ENCODE measurements at regions not wholly inside any gene's neighbourhood (a gene's known extent, or its start where the extent isn't known, plus 50 kb on each side); places are given as distances from the start of the nearest gene placed in this dataset.
A peak's percentile ranks its signal among the peaks of the same experiment; 100 is the strongest.
"Not testable (repeated sequence)": the region's sequence is repeated elsewhere in the genome, so short reads cannot be mapped to it uniquely, and the experiment has no call there.

DNA sequence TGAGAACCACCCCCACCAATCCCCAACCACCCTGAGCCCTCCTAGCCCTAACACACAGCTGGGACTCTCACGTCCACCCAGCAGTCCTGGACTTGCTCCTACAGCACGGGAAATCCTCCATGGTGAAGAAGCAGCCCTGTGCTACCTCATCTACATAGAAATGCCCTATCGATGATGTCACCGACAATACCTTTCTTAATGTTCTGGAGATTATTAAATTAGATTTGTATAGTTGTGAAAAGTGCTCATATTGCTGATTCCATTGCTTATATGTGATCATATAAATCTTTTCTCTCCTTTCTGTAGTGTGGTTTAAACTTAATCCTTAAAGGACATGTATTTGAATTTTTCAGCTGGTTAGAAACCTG, 97.1 kb downstream of the PPIAL4G start:
- not testable (repeated sequence) for DNase-seq (ENCODE audit: low read depth in 2 of 2)

- DNase-seq (ENCODE audit: low read depth in 2 of 2): no peak
Observed at GRCh38 chr1:148385371-148386030, 97.6 kb downstream of the PPIAL4G start.

DNA sequence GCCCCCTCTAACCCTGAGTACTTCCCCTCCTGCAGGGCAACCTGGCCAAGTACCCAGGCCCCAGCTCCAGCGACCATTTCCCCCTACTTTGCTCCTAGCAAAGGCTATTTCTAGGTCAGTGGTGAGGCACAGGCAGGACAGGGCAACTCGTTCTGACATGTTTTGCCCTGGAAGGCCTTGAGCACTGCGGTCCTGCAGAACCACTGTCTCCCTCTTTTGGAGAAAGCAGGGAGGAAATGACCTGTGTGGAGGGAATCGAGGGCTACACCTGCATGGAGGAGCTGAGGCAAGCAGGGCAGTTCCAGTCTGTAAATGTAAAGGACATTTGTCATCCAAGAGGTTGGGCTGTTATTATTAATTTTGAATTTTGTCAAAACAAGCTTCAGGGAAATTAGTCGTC, 99.1 kb downstream of the PPIAL4G start:
- no peak for DNase-seq (ENCODE audit: low read depth in 2 of 2)

GRCh38 chr1:148379697-148380096, 103.4 kb downstream of the PPIAL4G start:
- no peak for DNase-seq (ENCODE audit: low read depth in 2 of 2)

DNA sequence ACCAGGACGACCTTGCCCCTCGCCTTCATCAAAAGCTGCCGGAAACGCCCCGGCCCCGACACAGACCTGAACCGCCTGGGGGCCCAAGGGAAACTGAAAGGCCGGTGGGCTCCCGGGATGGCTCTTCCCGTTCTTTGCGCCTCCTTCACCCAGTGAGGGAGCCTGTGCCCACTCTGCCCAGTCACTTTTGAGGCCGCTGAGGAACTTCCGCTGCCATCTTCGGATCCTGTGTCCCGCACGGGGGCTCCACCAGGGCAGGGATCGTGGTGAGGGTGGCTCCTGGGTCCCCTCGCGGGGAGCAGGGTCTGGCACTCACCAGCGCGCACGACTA, 104.0 kb downstream of the PPIAL4G start:
- DNase-seq (ENCODE audit: low read depth in 2 of 2): no peak

DNA sequence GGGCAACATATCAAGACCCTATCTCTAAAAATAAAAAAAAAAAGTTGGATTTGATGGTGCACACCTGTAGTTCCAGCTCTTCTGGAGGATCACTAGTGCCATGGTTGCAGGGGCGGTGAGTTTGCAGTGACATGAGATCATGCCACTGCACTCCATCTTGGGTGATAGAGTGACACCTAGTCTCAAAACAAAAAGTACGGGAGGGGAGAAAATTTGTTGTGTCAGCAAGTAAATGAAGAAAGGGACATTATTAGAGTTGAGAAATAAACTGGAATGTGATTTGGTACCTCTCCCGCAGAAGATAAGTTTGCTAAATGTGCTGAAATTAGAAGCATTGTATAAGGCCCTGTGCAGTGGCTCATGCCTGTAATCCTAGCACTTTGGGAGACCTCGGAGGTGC, 105.1 kb downstream of the PPIAL4G start:
- DNase-seq (ENCODE audit: low read depth in 2 of 2): not testable (repeated sequence)

- not testable (repeated sequence) for DNase-seq (ENCODE audit: low read depth in 2 of 2)
Observed at GRCh38 chr1:148377045-148377444, 106.1 kb downstream of the PPIAL4G start.

DNA sequence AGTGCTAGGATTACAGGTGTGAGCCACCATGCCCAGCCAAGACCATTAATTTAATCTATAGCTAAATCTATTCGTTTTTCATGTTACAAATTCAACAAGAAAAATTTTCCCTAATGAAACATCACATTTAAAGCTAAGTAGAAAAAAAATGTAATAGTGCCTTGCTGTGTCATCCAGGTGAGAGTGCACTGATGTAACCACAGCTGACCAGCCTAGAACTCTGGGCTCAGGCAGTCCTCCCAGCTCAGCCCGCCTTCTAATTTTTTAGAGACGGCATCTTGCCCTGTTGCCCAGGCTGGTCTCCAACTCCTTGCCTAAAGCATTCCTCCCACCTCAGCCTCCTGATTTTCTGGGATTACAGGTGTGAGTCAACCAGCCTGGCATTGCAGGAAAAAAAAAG, 109.0 kb downstream of the PPIAL4G start:
- no peak for DNase-seq (ENCODE audit: low read depth in 2 of 2)

DNA sequence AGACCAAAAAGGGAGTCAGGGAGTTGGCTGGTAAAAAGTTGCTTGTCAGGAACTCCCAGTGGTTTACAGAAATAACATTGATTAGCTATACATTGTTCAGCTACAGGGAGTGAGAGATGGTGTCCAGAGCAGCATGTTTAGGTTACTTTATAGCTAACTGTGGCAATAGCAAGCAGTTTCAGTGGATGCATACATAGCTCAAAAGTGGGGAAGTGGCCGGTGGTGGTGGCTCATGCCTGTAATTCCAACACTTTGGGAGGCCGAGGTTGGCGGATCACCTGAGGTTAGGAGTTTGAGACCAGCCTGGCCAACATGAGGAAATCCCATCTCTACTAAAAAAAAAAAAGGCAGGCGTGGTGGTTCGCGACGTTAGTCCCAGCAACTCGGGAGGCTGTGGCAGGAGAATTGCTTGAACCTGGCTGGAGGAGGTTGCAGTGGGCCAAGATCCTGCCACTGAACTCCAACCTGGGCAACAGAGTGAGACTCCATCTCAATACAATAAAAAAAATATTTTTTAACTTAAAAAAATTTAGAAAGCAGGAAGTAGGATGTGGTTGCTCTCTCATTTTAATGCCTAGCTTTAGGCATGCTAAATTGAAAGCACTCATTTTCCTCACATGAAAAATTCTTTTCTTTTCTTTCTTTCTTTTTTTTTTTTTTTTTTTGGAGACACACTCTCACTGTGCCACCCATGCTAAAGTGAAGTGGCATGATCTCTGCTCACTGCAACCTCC, 109.7 kb downstream of the PPIAL4G start:
- DNase-seq (ENCODE audit: low read depth in 2 of 2): no peak

DNA sequence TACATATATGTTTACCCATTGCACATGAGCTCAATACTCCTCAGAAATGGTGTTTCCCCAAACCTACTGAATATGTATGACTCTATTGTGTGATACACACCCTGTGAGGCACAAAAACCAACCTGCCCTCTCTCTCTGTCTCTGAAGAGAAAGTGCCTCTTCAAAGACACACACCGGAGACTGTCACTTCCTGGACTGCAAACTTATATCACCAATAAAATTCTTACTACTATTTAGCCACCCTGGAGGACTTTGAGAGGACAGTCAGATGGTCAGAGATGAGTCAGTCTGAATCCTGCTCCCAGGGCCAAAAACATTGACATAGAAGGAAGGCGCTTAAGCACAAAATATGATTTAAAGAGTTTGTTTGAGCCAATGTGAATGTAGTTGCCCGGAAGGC, 110.4 kb downstream of the PPIAL4G start:
- no peak for DNase-seq (ENCODE audit: low read depth in 2 of 2)

GRCh38 chr1:148372051-148372726, 110.9 kb downstream of the PPIAL4G start:
- DNase-seq (ENCODE audit: low read depth in 2 of 2): not testable (repeated sequence)

GRCh38 chr1:148371551-148371994, 111.5 kb downstream of the PPIAL4G start:
- DNase-seq (ENCODE audit: low read depth in 2 of 2): peak in 1 of 2 experiments; percentile 32

GRCh38 chr1:148370661-148371060, 112.4 kb downstream of the PPIAL4G start:
- DNase-seq (ENCODE audit: low read depth in 2 of 2): not testable (repeated sequence)

GRCh38 chr1:148367596-148367995, 115.5 kb downstream of the PPIAL4G start:
- DNase-seq (ENCODE audit: low read depth in 2 of 2): no peak

DNA sequence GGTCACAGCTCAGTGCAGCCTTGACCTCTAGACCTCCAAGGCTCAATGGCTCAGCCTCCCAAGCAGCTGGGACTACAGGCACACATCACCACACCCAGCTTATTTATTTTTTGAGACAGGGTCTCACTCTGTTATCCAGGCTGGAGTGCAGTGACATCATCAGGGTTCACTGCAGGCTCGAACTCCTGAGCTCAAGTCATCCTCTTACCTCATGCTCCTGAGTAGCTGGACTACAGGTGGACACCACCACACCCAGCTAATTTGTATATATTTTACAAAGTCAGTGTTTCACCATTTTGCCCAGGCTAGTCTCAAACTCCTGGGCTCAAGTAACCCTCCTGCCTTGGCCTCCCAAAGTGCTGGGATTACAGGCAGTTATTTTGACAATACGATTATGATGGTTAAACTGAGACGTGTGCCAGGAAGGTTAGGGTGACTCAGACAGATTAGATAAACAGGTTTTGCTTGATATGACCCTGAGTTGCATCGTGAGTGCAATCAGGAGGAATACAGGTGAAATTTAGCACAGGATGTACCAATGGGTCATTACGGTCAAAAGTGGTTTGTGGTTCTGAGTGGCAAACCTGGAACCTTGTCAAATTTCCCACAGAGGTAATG, 116.9 kb downstream of the PPIAL4G start:
- DNase-seq (ENCODE audit: low read depth in 2 of 2): not testable (repeated sequence)

GRCh38 chr1:148365151-148365550, 118.0 kb downstream of the PPIAL4G start:
- not testable (repeated sequence) for DNase-seq (ENCODE audit: low read depth in 2 of 2)

- DNase-seq (ENCODE audit: low read depth in 2 of 2): not testable (repeated sequence)
Observed at GRCh38 chr1:148363979-148364378, 119.1 kb downstream of the PPIAL4G start.

- DNase-seq (ENCODE audit: low read depth in 2 of 2): no peak
Observed at GRCh38 chr1:148363439-148363810, 119.7 kb downstream of the PPIAL4G start.

GRCh38 chr1:148362626-148363438, 120.3 kb downstream of the PPIAL4G start:
- DNase-seq (ENCODE audit: low read depth in 2 of 2): no peak

DNA sequence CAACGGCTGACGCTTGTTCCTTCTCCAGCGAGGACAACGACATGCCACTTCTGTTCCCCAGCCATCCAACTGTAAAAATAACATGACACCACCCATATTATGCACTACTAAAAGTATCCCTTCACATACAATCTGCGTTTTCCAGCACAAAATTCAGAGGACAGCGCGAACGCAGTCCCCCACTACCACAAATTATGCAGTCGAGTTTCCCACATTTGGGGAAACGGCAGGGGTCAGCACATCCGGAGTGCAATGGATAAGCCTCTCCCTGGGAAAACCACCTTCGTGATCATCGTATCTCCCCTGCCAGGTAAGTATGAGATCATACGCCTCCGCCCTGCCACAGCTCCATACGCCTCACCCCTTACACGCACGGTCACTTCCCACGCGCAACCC, 120.9 kb downstream of the PPIAL4G start:
- no peak for DNase-seq (ENCODE audit: low read depth in 2 of 2)

- DNase-seq (ENCODE audit: low read depth in 2 of 2): not testable (repeated sequence)
Observed at GRCh38 chr1:148361427-148362215, 121.5 kb downstream of the PPIAL4G start.
